ENCODE measurements at regions not wholly inside any gene's neighbourhood (a gene's known extent, or its start where the extent isn't known, plus 50 kb on each side); places are given as distances from the start of the nearest gene placed in this dataset.
"Not testable (repeated sequence)": the region's sequence is repeated elsewhere in the genome, so short reads cannot be mapped to it uniquely, and the experiment has no call there.

GRCh38 chr1:224815647-224816046, 113.8 kb upstream of the DNAH14 start:
- H3K4me1 ChIP-seq (ENCODE audit: control insufficient read depth, insufficient read depth, low read length, unreplicated experiment) = no peaks in the 10 kb centered on the region
- no peak overlapping the region for H3K4me3 ChIP-seq (ENCODE audit: low read depth, low read length)
- H3K79me2 ChIP-seq (ENCODE audit: control insufficient read depth, insufficient read depth, low read length, unreplicated experiment) = no peaks in the 10 kb centered on the region
- no peak overlapping the region for H3K27ac ChIP-seq (ENCODE audit: low read depth, low read length)
- peaks cover 51% of the 10 kb centered on the region for H3K27me3 ChIP-seq (ENCODE audit: insufficient read depth, low read length)
- H2AFZ ChIP-seq (ENCODE audit: low read length, unreplicated experiment) = no peak overlapping the region
- H3K36me3 ChIP-seq (ENCODE audit: insufficient read depth, low read length) = no peaks in the 10 kb centered on the region

GRCh38 chr1:224816062-224816461, 113.4 kb upstream of the DNAH14 start:
- Histone ChIP-seq H3K4me1 (ENCODE audit: control insufficient read depth, insufficient read depth, low read length, unreplicated experiment) (no peaks in the 10 kb centered on the region), H2AFZ (ENCODE audit: low read length, unreplicated experiment) (no peak overlapping the region), H3K79me2 (ENCODE audit: control insufficient read depth, insufficient read depth, low read length, unreplicated experiment) (no peaks in the 10 kb centered on the region), H3K4me3 (ENCODE audit: low read depth, low read length) (no peak overlapping the region), H3K36me3 (ENCODE audit: insufficient read depth, low read length) (no peaks in the 10 kb centered on the region), H3K27me3 (ENCODE audit: insufficient read depth, low read length) (peaks cover 55% of the 10 kb centered on the region), H3K27ac (ENCODE audit: low read depth, low read length) (no peak overlapping the region)

- Histone ChIP-seq H3K36me3 (ENCODE audit: insufficient read depth, low read length) (no peaks in the 10 kb centered on the region), H3K4me1 (ENCODE audit: control insufficient read depth, insufficient read depth, low read length, unreplicated experiment) (no peaks in the 10 kb centered on the region), H3K79me2 (ENCODE audit: control insufficient read depth, insufficient read depth, low read length, unreplicated experiment) (no peaks in the 10 kb centered on the region), H2AFZ (ENCODE audit: low read length, unreplicated experiment) (no peak overlapping the region), H3K27ac (ENCODE audit: low read depth, low read length) (no peak overlapping the region), H3K4me3 (ENCODE audit: low read depth, low read length) (no peak overlapping the region), H3K27me3 (ENCODE audit: insufficient read depth, low read length) (peaks cover 58% of the 10 kb centered on the region)
Measured at GRCh38 chr1:224817382-224817781, 112.1 kb upstream of the DNAH14 start.

GRCh38 chr1:224819861-224820260, 109.6 kb upstream of the DNAH14 start:
- H3K27me3 ChIP-seq (ENCODE audit: insufficient read depth, low read length) = peaks cover 46% of the 10 kb centered on the region
- H3K27ac ChIP-seq (ENCODE audit: low read depth, low read length) = no peak overlapping the region
- no peak overlapping the region for H3K4me3 ChIP-seq (ENCODE audit: low read depth, low read length)
- H3K4me1 ChIP-seq (ENCODE audit: control insufficient read depth, insufficient read depth, low read length, unreplicated experiment) = no peaks in the 10 kb centered on the region
- no peak overlapping the region for H2AFZ ChIP-seq (ENCODE audit: low read length, unreplicated experiment)
- no peaks in the 10 kb centered on the region for H3K36me3 ChIP-seq (ENCODE audit: insufficient read depth, low read length)
- no peaks in the 10 kb centered on the region for H3K79me2 ChIP-seq (ENCODE audit: control insufficient read depth, insufficient read depth, low read length, unreplicated experiment)

- H3K27me3 ChIP-seq (ENCODE audit: insufficient read depth, low read length) = peaks cover 44% of the 10 kb centered on the region
- H2AFZ ChIP-seq (ENCODE audit: low read length, unreplicated experiment) = no peak overlapping the region
- no peak overlapping the region for H3K27ac ChIP-seq (ENCODE audit: low read depth, low read length)
- no peaks in the 10 kb centered on the region for H3K4me1 ChIP-seq (ENCODE audit: control insufficient read depth, insufficient read depth, low read length, unreplicated experiment)
- no peaks in the 10 kb centered on the region for H3K36me3 ChIP-seq (ENCODE audit: insufficient read depth, low read length)
- no peaks in the 10 kb centered on the region for H3K79me2 ChIP-seq (ENCODE audit: control insufficient read depth, insufficient read depth, low read length, unreplicated experiment)
- H3K4me3 ChIP-seq (ENCODE audit: low read depth, low read length) = no peak overlapping the region
Measured at GRCh38 chr1:224820341-224820740, 109.1 kb upstream of the DNAH14 start.

GRCh38 chr1:224821751-224822150, 107.7 kb upstream of the DNAH14 start:
- peaks cover 43% of the 10 kb centered on the region for H3K27me3 ChIP-seq (ENCODE audit: insufficient read depth, low read length)
- H3K27ac ChIP-seq (ENCODE audit: low read depth, low read length); H3K79me2 ChIP-seq (ENCODE audit: control insufficient read depth, insufficient read depth, low read length, unreplicated experiment); H3K4me1 ChIP-seq (ENCODE audit: control insufficient read depth, insufficient read depth, low read length, unreplicated experiment); H3K36me3 ChIP-seq (ENCODE audit: insufficient read depth, low read length); H2AFZ ChIP-seq (ENCODE audit: low read length, unreplicated experiment); H3K4me3 ChIP-seq (ENCODE audit: low read depth, low read length): not testable (repeated sequence)

DNA sequence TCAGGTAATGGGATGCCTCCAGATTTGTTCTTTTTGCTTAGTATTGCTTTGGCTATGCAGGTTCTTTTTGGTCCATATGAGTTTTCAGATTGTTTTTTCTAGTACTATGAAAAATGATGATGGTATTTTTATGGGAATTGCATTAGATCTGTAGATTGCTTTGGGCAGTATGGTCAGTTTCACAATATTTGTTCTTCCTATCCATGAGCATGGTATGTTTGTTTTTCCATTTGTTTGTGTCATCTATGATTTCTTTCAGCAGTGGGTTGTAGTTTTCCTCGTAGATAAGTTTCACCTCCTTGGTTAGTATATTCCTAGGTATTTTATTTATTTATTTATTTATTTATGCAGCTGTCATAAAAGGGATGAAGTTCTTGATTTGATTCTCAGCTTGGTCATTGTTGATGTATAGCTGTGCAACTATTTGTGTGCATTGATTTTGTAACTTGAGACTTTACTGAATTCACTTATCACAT, 103.9 kb upstream of the DNAH14 start:
- no peak overlapping the region for H3K27ac ChIP-seq (ENCODE audit: low read depth, low read length)
- no peak overlapping the region for H2AFZ ChIP-seq (ENCODE audit: low read length, unreplicated experiment)
- H3K79me2 ChIP-seq (ENCODE audit: control insufficient read depth, insufficient read depth, low read length, unreplicated experiment) = no peaks in the 10 kb centered on the region
- no peaks in the 10 kb centered on the region for H3K4me1 ChIP-seq (ENCODE audit: control insufficient read depth, insufficient read depth, low read length, unreplicated experiment)
- peaks cover 44% of the 10 kb centered on the region for H3K27me3 ChIP-seq (ENCODE audit: insufficient read depth, low read length)
- no peaks in the 10 kb centered on the region for H3K36me3 ChIP-seq (ENCODE audit: insufficient read depth, low read length)
- no peak overlapping the region for H3K4me3 ChIP-seq (ENCODE audit: low read depth, low read length)

DNA sequence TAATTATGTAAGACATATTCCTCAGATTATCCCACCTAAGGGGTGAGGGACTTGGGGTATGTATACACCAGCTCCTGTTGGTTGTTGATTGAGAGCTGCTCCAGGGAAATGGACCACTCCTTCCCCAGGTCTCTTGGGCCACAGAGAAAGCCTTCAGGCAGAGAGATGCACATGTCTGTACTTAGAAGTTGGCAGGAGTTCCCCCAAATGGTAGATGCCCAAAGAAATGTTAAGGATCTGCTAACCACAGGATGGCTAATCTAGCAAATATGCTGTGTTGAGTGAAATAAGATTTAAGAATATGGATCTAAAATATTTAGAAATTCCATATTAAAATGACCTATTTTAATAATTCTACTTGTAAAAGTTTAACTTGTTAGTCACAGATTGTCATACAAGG, 100.8 kb upstream of the DNAH14 start:
- H3K27ac ChIP-seq (ENCODE audit: low read depth, low read length) = no peak overlapping the region
- no peaks in the 10 kb centered on the region for H3K36me3 ChIP-seq (ENCODE audit: insufficient read depth, low read length)
- H3K79me2 ChIP-seq (ENCODE audit: control insufficient read depth, insufficient read depth, low read length, unreplicated experiment) = no peaks in the 10 kb centered on the region
- H2AFZ ChIP-seq (ENCODE audit: low read length, unreplicated experiment) = no peak overlapping the region
- H3K4me3 ChIP-seq (ENCODE audit: low read depth, low read length) = no peak overlapping the region
- H3K27me3 ChIP-seq (ENCODE audit: insufficient read depth, low read length) = peaks cover 53% of the 10 kb centered on the region
- H3K4me1 ChIP-seq (ENCODE audit: control insufficient read depth, insufficient read depth, low read length, unreplicated experiment) = no peaks in the 10 kb centered on the region

GRCh38 chr1:224831501-224831900, 98.0 kb upstream of the DNAH14 start:
- H3K4me3 ChIP-seq (ENCODE audit: low read depth, low read length) = no peak overlapping the region
- no peaks in the 10 kb centered on the region for H3K79me2 ChIP-seq (ENCODE audit: control insufficient read depth, insufficient read depth, low read length, unreplicated experiment)
- H3K4me1 ChIP-seq (ENCODE audit: control insufficient read depth, insufficient read depth, low read length, unreplicated experiment) = no peaks in the 10 kb centered on the region
- H3K27ac ChIP-seq (ENCODE audit: low read depth, low read length) = no peak overlapping the region
- H3K27me3 ChIP-seq (ENCODE audit: insufficient read depth, low read length) = peaks cover 53% of the 10 kb centered on the region
- no peak overlapping the region for H2AFZ ChIP-seq (ENCODE audit: low read length, unreplicated experiment)
- no peaks in the 10 kb centered on the region for H3K36me3 ChIP-seq (ENCODE audit: insufficient read depth, low read length)

DNA sequence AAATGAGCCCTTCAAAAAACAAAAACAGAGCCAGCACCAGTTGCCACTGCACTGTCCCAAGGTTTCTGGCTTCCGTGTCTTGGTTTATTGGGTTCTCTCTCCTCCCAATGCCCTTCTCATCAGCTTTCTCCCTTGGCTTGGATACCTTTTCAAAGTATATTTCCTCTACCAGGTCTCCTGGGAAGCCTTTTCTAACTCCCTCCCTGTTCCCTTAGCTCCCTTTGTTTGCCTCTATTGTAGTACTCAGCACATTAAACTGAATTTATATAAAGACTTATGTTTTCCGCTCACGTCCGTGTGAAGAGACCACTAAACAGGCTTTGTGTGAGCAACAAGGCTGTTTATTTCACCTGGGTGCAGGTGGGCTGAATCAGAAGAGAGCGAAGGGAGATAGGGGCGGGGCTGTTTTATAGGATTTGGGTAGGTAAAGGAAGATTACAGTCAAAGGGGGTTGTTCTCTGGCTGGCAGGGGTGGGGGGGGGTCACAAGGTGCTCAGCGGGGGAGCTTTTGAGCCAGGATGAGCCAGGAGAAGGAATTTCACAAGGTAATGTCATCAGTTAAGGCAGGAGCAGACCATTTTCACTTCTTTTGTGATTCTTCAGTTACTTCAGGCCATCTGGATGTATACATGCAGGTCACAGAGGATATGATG, 89.7 kb upstream of the DNAH14 start:
- H3K36me3 ChIP-seq (ENCODE audit: insufficient read depth, low read length); H3K4me1 ChIP-seq (ENCODE audit: control insufficient read depth, insufficient read depth, low read length, unreplicated experiment); H3K79me2 ChIP-seq (ENCODE audit: control insufficient read depth, insufficient read depth, low read length, unreplicated experiment); H3K27me3 ChIP-seq (ENCODE audit: insufficient read depth, low read length); H2AFZ ChIP-seq (ENCODE audit: low read length, unreplicated experiment); H3K27ac ChIP-seq (ENCODE audit: low read depth, low read length); H3K4me3 ChIP-seq (ENCODE audit: low read depth, low read length): not testable (repeated sequence)

DNA sequence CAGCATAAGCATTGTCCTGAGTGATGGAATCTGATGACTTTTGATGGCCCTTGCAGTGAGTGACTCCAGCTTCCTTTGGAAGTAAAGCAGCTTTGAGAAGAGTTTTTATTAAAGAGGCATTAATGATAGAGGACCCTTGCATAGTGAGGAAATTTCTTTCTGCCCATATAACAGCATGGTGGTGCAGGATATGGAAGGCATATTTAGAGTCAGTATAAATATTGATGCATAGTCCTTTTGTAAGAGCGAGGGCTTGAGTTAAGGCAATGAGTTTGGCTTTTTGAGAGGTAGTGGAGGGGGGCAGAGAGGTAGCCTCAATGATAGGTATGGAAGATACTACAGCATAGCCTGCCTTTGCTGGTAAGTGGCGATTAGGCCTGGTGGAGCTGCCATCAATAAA, 87.7 kb upstream of the DNAH14 start:
- H2AFZ ChIP-seq (ENCODE audit: low read length, unreplicated experiment); H3K4me3 ChIP-seq (ENCODE audit: low read depth, low read length); H3K4me1 ChIP-seq (ENCODE audit: control insufficient read depth, insufficient read depth, low read length, unreplicated experiment); H3K36me3 ChIP-seq (ENCODE audit: insufficient read depth, low read length); H3K79me2 ChIP-seq (ENCODE audit: control insufficient read depth, insufficient read depth, low read length, unreplicated experiment); H3K27me3 ChIP-seq (ENCODE audit: insufficient read depth, low read length); H3K27ac ChIP-seq (ENCODE audit: low read depth, low read length): not testable (repeated sequence)

Measured in ACC112 (cell line).